Kidney (tissue), 13 donors: ENCODE measurements at regions not wholly inside any gene's neighbourhood (a gene's known extent, or its start where the extent isn't known, plus 50 kb on each side); places are given as distances from the start of the nearest gene placed in this dataset.

Experiments used
- DNase-seq, 5 donors: peaks; one replicate each; pipeline ENCODE4 v3.0.0-alpha.2; 2013 to 2020
- FAIRE-seq: peaks from 2 replicates; lab custom pipeline; 2012; peaks lifted over from hg19 to GRCh38; lab: Jason Lieb, UNC
- H3K27ac ChIP-seq, 2 donors: one replicate each; pipeline ENCODE4 v1.7.0; 2013; ENCODE audit warnings: low read depth in 2 of 2, low read length in 2 of 2, inconsistent platforms in 1 of 2
- H3K27me3 ChIP-seq: one replicate; pipeline ENCODE4 v1.7.1; 2013; ENCODE audit warnings: low read length, inconsistent platforms; ENCODE audit not compliant: control insufficient read depth, insufficient read depth
- H3K36me3 ChIP-seq, 3 donors: one replicate each; pipeline versions ENCODE4 v1.7.0 to v1.7.1; 2013; ENCODE audit warnings: low read length in 3 of 3, control low read depth in 1 of 3, inconsistent platforms in 1 of 3; ENCODE audit not compliant: insufficient read depth in 3 of 3, control insufficient read depth in 2 of 3
- H3K4me1 ChIP-seq, 3 donors: one replicate each; pipeline versions ENCODE4 v1.7.0 to v1.7.1; 2013; ENCODE audit warnings: low read length in 3 of 3, inconsistent platforms in 1 of 3, low read depth in 1 of 3; ENCODE audit not compliant: control insufficient read depth in 2 of 3, insufficient read depth in 2 of 3
- H3K4me3 ChIP-seq, 3 donors: one replicate each; pipeline versions ENCODE4 v1.7.0 to v1.8.1; 2013; ENCODE audit warnings: low read length in 3 of 3, control low read depth in 1 of 3, inconsistent platforms in 1 of 3
- H3K9ac ChIP-seq, 3 donors: one replicate each; pipeline versions ENCODE4 v1.7.0 to v1.7.1; 2013; ENCODE audit warnings: low read length in 3 of 3, control low read depth in 1 of 3, inconsistent platforms in 1 of 3
- H3K9me3 ChIP-seq, 3 donors: one replicate each; pipeline versions ENCODE4 v1.7.0 to v1.7.1; 2013; ENCODE audit warnings: low read length in 3 of 3, control low read depth in 1 of 3, inconsistent platforms in 1 of 3; ENCODE audit not compliant: control insufficient read depth in 2 of 3, insufficient read depth in 1 of 3
- CTCF ChIP-seq: IDR thresholded peaks from 3 replicates; pipeline ENCODE4 v1.5.1; 2012; ENCODE audit warnings: mild to moderate bottlenecking, moderate library complexity, borderline replicate concordance; ENCODE audit not compliant: insufficient read depth; ENCODE audit errors: extremely low read depth
- intact Hi-C: fragments of 100-400 bp; cut with DNase I; formaldehyde crosslinking; loops from one replicate; pipeline ENCODE4 v1.11.1; 2022
- donor health status: control.
- donor health status: control.
- donor health status: control.
- donor health status: control.
- donor health status: control.
- donor health status: DM: yes; HTN: yes; CAD: no.
- donor health status: Normal renal cell carcinoma (clear cell type).

DNA sequence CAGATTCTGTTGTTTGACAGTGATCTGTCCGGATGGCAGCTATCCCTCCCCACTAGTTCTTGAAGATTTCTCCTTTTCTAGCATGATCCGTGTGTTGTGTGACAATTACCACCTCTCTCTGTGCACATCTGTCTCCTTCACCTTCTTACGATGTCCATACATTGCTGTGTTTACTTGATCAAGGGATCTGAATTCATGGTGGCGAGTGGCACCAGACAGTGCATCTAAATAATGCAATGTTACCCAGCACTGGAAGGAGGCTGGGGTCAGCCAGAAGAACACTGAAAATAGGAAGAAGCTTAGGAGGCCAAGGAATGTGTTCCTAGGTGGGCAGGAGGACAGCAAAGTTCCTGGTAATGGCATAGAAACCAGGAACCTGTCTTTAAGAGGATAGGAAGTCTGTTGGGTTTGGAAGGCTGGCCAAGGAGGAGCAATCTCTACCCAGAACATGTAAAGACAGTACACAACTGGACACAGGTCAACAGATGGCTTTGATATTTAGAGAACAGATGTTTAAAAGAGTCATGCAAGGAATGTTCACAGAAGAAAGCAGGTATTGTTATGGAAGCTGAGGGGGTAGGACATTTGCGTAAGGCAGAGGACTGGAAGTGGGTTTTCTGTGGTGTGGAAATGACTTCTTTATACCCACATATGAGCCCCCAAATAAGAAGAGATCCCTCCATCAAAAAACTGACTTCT is 126.4 kb downstream of the HRH4 start:
- no peak overlapping the region for H3K27ac ChIP-seq
- H3K4me1 ChIP-seq: no peaks in the 10 kb centered on the region
- TF ChIP-seq CTCF: no peak
- FAIRE-seq (no peak), DNase-seq (no peak)
- H3K4me3 ChIP-seq: no peak overlapping the region
- intact Hi-C loops: no loop called here
- no peaks in the 10 kb centered on the region for H3K27me3 ChIP-seq
- H3K36me3 ChIP-seq: no peaks in the 10 kb centered on the region
- no peak overlapping the region for H3K9ac ChIP-seq
- H3K9me3 ChIP-seq: no peaks in the 10 kb centered on the region

DNA sequence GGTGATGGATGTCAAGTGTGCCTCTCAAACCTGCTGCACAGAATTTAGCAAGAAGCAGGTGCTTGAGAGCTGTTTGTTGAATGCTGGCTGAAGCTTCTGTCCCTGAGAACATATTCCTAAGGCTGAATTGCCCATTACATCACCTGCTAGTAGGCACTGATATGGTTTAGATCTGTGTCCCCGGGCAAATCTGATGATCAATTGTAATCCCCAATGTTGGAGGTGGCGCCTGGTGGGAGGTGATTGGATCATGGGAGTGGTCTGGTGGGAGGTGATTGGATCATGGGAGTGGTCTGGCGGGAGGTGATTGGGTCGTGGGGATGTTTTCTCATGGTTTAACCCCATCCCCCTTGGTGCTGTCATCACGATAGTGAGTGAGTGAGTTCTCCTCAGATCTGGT is 128.0 kb downstream of the HRH4 start:
- FAIRE-seq: no peak
- TF ChIP-seq CTCF: no peak
- no peaks in the 10 kb centered on the region for H3K27me3 ChIP-seq

DNA sequence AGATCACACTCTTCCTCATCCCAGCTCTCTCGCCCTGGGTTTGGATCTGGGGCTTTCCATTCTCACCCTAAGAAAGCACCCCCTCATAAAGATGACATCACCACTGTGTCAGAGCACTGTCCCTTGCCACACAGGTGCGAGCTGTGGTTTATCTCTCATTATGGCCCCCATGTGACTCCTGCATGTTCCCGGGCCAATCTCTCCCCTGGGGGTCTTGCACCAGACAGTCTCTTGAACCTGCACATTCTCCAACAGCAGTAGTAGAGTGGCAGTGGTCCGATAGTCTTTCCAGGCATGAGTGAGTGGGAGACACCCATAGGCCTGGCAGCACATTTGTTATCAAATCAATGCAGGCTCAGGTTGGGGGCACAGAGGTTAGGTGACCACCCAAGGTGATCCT is 130.5 kb downstream of the HRH4 start:
- Histone ChIP-seq H3K4me3 (no peak overlapping the region), H3K27ac (no peak overlapping the region), H3K36me3 (no peaks in the 10 kb centered on the region), H3K4me1 (peaks cover 0 to 2% (median 0%) of the 10 kb centered on the region in 3 donors), H3K9me3 (no peaks in the 10 kb centered on the region), H3K27me3 (no peaks in the 10 kb centered on the region), H3K9ac (no peak overlapping the region)
- TF ChIP-seq CTCF: no peak
- FAIRE-seq: no peak
- intact Hi-C loops: no loop called here
- DNase-seq: no peak

More for the DNA sequence above, 128.0 kb downstream of the HRH4 start:
- Histone ChIP-seq H3K27ac (no peak overlapping the region), H3K4me1 (no peaks in the 10 kb centered on the region), H3K9me3 (no peaks in the 10 kb centered on the region), H3K36me3 (no peaks in the 10 kb centered on the region), H3K9ac (no peak overlapping the region), H3K4me3 (no peak overlapping the region)
- intact Hi-C loops: no loop called here
- DNase-seq: no peak

GRCh38 chr18:24593401-24593800 is 133.0 kb downstream of the HRH4 start:
- Histone ChIP-seq H3K9me3 (no peaks in the 10 kb centered on the region), H3K36me3 (no peaks in the 10 kb centered on the region), H3K27me3 (no peaks in the 10 kb centered on the region), H3K9ac (no peak overlapping the region), H3K27ac (no peak overlapping the region), H3K4me3 (no peak overlapping the region), H3K4me1 (peaks cover 0 to 2% (median 0%) of the 10 kb centered on the region in 3 donors)
- TF ChIP-seq CTCF: no peak
- intact Hi-C loops: no loop called here
- FAIRE-seq (no peak), DNase-seq (no peak)
